WTC11 (cell line): ENCODE measurements at regions not wholly inside any gene's neighbourhood (a gene's known extent, or its start where the extent isn't known, plus 50 kb on each side); places are given as distances from the start of the nearest gene placed in this dataset.

Source experiments
- ATAC-seq: fragments of 200-7000 bp; cut with Tn5 transposase; 2 replicates; pipeline ENCODE4 v1.10.0; 2021; ENCODE audit warnings: mild to moderate bottlenecking, moderate library complexity
- CTCF ChIA-PET: fragments of 300-600 bp; sonication (Branson Sonifier 250); formaldehyde crosslinking; loops from one replicate; lab custom pipeline; 2021; ENCODE audit warnings: antibody characterized with exemption; lab: Charles Lee
- POLR2A ChIA-PET: fragments of 350-600 bp; sonication (Branson Sonifier 250); formaldehyde crosslinking; loops from one replicate; lab custom pipeline; 2021; ENCODE audit warnings: antibody characterized with exemption; lab: Charles Lee
- DNase-seq: peaks from one replicate; pipeline ENCODE4 v3.0.0; 2021; ENCODE audit warnings: low spot score
- H3K27ac Mint-ChIP-seq: 2 replicates; pipeline ENCODE4 v1.8.0; 2021; ENCODE audit warnings: mixed read lengths
- H3K27me3 Mint-ChIP-seq: 2 replicates; pipeline ENCODE4 v1.8.0; 2021; ENCODE audit warnings: low read depth, mild to moderate bottlenecking, moderate library complexity, mixed read lengths
- H3K36me3 Mint-ChIP-seq: 2 replicates; pipeline ENCODE4 v1.8.0; 2021; ENCODE audit warnings: mixed read lengths
- H3K4me1 Mint-ChIP-seq: 2 replicates; pipeline ENCODE4 v1.8.0; 2022; ENCODE audit warnings: mixed read lengths
- H3K4me3 Mint-ChIP-seq: 2 replicates; pipeline ENCODE4 v1.8.0; 2021; ENCODE audit warnings: mild to moderate bottlenecking, moderate library complexity, mixed read lengths
- H3K9me3 Mint-ChIP-seq: 2 replicates; pipeline ENCODE4 v1.8.0; 2021; ENCODE audit warnings: mixed read lengths
- CREM ChIP-seq: sonication (generic); formaldehyde crosslinking; IDR thresholded peaks from 2 replicates; pipeline ENCODE4 v1.8.1; 2022; ENCODE audit warnings: mild to moderate bottlenecking, missing genetic modification reagents, moderate library complexity
- FOXJ3 ChIP-seq: sonication (generic); formaldehyde crosslinking; IDR thresholded peaks from 2 replicates; pipeline ENCODE4 v1.9.0; 2021; ENCODE audit warnings: missing genetic modification reagents, mild to moderate bottlenecking, borderline replicate concordance
- GTF2I ChIP-seq: fragments of 250-450 bp; sonication (Bioruptor Pico); conservative IDR thresholded peaks from 2 replicates; pipeline ENCODE4 v1.4.0; 2021; ENCODE audit warnings: mild to moderate bottlenecking
- NFATC4 ChIP-seq: fragments of 250-450 bp; sonication (Bioruptor Pico); IDR thresholded peaks from 2 replicates; pipeline ENCODE4 v1.9.0; 2021; ENCODE audit warnings: mild to moderate bottlenecking
- NFE2L1 ChIP-seq: sonication (generic); formaldehyde crosslinking; IDR thresholded peaks from 2 replicates; pipeline ENCODE4 v1.8.1; 2023; ENCODE audit warnings: missing genetic modification reagents
- NR1H2 ChIP-seq: sonication (generic); formaldehyde crosslinking; IDR thresholded peaks from 2 replicates; pipeline ENCODE4 v1.9.0; 2021; ENCODE audit warnings: mild to moderate bottlenecking, moderate library complexity, missing genetic modification reagents
- SOX15 ChIP-seq: fragments of 250-450 bp; sonication (Bioruptor Pico); IDR thresholded peaks from 2 replicates; pipeline ENCODE4 v1.9.0; 2021; ENCODE audit warnings: mild to moderate bottlenecking
- TF ChIP-seq, protein P1 (sequence below): fragments of 250-450 bp; sonication (Bioruptor Pico); IDR thresholded peaks from 2 replicates; pipeline ENCODE4 v1.8.0; 2021; ENCODE audit warnings: mild to moderate bottlenecking
- TF ChIP-seq, protein P2 (sequence below): sonication (generic); formaldehyde crosslinking; IDR thresholded peaks from 2 replicates; pipeline ENCODE4 v1.8.0; 2022; ENCODE audit warnings: mild to moderate bottlenecking, missing genetic modification reagents
- TF ChIP-seq, protein P3 (sequence below): sonication (generic); formaldehyde crosslinking; IDR thresholded peaks from 2 replicates; pipeline ENCODE4 v1.8.0; 2022; ENCODE audit warnings: missing genetic modification reagents
- TF ChIP-seq, protein P4 (sequence below): sonication (generic); formaldehyde crosslinking; IDR thresholded peaks from 2 replicates; pipeline ENCODE4 v1.8.0; 2023; ENCODE audit warnings: mild to moderate bottlenecking, missing genetic modification reagents
- TF ChIP-seq, protein P5 (sequence below): fragments of 250-450 bp; sonication (Bioruptor Pico); IDR thresholded peaks from 2 replicates; pipeline ENCODE4 v2.1.2; 2022; ENCODE audit warnings: mild to moderate bottlenecking, moderate library complexity
- TF ChIP-seq, protein P6 (sequence below): sonication (generic); formaldehyde crosslinking; IDR thresholded peaks from 2 replicates; pipeline ENCODE4 v1.8.1; 2022; ENCODE audit warnings: mild to moderate bottlenecking, missing genetic modification reagents, moderate library complexity, borderline replicate concordance
- TF ChIP-seq, protein P7 (sequence below): fragments of 250-450 bp; sonication (Bioruptor Pico); IDR thresholded peaks from 2 replicates; pipeline ENCODE4 v1.9.0; 2021; ENCODE audit warnings: mild to moderate bottlenecking

DNA sequence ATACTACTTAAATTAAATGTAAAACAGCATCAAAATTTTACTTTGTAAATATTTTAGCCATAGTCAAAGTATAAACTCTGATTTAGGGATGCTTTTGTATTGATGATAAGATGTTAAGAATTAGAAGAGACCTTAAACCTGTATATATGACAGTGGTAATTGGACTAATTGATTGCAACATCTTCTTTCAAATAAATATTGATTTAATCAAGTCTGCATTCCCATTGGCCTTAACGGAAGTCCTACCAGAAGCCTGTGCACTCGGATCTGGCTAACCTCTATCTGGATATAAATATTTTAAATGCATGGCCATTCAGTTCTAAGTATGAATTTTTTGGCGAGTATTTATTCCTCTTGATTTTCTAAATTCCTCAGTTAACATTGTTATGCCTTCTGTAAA lies 856.1 kb downstream of the USP25 start (continued):
- TF ChIP-seq, protein P1, sequence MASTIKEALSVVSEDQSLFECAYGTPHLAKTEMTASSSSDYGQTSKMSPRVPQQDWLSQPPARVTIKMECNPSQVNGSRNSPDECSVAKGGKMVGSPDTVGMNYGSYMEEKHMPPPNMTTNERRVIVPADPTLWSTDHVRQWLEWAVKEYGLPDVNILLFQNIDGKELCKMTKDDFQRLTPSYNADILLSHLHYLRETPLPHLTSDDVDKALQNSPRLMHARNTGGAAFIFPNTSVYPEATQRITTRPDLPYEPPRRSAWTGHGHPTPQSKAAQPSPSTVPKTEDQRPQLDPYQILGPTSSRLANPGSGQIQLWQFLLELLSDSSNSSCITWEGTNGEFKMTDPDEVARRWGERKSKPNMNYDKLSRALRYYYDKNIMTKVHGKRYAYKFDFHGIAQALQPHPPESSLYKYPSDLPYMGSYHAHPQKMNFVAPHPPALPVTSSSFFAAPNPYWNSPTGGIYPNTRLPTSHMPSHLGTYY (CRISPR knock-in tag): no peak
- TF ChIP-seq, all 79 proteins: peak for 0

DNA sequence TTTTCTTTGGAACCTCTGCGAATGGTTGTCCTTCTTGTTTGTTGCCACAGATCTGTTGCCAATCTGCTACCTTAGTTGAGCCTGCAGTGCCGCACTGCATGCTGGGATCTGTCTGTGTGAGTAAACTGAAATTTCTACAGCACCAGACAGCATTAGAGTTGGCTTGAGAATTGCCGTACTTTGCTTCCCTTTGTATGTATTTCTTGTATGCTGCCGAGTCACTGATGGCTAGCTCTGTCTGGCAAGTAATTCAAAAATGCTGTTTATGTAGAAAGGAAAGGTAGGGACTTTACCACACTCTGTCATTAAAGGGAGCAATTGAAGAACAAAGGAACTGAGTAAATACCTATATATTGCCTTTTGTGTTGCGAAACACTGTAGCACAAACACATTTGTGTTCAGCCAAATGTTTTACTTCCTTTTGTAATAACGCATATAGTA lies 857.4 kb downstream of the USP25 start:
- CTCF ChIA-PET: no interaction called here
- Mint-ChIP-seq H3K9me3 (no peaks in the 10 kb centered on the region), H3K4me3 (no peak overlapping the region), H3K27me3 (no peaks in the 10 kb centered on the region), H3K4me1 (peaks cover 5% of the 10 kb centered on the region; the same call in 1 of the 2 replicates), H3K36me3 (no peaks in the 10 kb centered on the region), H3K27ac (no peak overlapping the region)
- DNase-seq (no peak), ATAC-seq (peak; percentile 38; the same call in 1 of the 2 replicates)
- TF ChIP-seq, protein P2, sequence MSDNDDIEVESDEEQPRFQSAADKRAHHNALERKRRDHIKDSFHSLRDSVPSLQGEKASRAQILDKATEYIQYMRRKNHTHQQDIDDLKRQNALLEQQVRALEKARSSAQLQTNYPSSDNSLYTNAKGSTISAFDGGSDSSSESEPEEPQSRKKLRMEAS (CRISPR knock-in tag): no peak
- TF ChIP-seq NR1H2 (CRISPR knock-in tag) (no peak), SOX15 (CRISPR knock-in tag) (no peak)
- TF ChIP-seq, protein P3, sequence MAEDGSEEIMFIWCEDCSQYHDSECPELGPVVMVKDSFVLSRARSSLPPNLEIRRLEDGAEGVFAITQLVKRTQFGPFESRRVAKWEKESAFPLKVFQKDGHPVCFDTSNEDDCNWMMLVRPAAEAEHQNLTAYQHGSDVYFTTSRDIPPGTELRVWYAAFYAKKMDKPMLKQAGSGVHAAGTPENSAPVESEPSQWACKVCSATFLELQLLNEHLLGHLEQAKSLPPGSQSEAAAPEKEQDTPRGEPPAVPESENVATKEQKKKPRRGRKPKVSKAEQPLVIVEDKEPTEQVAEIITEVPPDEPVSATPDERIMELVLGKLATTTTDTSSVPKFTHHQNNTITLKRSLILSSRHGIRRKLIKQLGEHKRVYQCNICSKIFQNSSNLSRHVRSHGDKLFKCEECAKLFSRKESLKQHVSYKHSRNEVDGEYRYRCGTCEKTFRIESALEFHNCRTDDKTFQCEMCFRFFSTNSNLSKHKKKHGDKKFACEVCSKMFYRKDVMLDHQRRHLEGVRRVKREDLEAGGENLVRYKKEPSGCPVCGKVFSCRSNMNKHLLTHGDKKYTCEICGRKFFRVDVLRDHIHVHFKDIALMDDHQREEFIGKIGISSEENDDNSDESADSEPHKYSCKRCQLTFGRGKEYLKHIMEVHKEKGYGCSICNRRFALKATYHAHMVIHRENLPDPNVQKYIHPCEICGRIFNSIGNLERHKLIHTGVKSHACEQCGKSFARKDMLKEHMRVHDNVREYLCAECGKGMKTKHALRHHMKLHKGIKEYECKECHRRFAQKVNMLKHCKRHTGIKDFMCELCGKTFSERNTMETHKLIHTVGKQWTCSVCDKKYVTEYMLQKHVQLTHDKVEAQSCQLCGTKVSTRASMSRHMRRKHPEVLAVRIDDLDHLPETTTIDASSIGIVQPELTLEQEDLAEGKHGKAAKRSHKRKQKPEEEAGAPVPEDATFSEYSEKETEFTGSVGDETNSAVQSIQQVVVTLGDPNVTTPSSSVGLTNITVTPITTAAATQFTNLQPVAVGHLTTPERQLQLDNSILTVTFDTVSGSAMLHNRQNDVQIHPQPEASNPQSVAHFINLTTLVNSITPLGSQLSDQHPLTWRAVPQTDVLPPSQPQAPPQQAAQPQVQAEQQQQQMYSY (CRISPR knock-in tag): no peak
- TF ChIP-seq, protein P4, sequence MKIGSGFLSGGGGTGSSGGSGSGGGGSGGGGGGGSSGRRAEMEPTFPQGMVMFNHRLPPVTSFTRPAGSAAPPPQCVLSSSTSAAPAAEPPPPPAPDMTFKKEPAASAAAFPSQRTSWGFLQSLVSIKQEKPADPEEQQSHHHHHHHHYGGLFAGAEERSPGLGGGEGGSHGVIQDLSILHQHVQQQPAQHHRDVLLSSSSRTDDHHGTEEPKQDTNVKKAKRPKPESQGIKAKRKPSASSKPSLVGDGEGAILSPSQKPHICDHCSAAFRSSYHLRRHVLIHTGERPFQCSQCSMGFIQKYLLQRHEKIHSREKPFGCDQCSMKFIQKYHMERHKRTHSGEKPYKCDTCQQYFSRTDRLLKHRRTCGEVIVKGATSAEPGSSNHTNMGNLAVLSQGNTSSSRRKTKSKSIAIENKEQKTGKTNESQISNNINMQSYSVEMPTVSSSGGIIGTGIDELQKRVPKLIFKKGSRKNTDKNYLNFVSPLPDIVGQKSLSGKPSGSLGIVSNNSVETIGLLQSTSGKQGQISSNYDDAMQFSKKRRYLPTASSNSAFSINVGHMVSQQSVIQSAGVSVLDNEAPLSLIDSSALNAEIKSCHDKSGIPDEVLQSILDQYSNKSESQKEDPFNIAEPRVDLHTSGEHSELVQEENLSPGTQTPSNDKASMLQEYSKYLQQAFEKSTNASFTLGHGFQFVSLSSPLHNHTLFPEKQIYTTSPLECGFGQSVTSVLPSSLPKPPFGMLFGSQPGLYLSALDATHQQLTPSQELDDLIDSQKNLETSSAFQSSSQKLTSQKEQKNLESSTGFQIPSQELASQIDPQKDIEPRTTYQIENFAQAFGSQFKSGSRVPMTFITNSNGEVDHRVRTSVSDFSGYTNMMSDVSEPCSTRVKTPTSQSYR (CRISPR knock-in tag): no peak
- TF ChIP-seq, protein P5, sequence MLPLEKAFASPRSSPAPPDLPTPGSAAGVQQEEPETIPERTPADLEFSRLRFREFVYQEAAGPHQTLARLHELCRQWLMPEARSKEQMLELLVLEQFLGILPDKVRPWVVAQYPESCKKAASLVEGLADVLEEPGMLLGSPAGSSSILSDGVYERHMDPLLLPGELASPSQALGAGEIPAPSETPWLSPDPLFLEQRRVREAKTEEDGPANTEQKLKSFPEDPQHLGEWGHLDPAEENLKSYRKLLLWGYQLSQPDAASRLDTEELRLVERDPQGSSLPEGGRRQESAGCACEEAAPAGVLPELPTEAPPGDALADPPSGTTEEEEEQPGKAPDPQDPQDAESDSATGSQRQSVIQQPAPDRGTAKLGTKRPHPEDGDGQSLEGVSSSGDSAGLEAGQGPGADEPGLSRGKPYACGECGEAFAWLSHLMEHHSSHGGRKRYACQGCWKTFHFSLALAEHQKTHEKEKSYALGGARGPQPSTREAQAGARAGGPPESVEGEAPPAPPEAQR (CRISPR knock-in tag): no peak
- POLR2A ChIA-PET: interaction anchor here (0.5 to 0.6 kb wide), 2 partner anchors 15 to 25 kb away, joined by 3 to 8 read pairs; no protein-coding TSS in a partner anchor

DNA sequence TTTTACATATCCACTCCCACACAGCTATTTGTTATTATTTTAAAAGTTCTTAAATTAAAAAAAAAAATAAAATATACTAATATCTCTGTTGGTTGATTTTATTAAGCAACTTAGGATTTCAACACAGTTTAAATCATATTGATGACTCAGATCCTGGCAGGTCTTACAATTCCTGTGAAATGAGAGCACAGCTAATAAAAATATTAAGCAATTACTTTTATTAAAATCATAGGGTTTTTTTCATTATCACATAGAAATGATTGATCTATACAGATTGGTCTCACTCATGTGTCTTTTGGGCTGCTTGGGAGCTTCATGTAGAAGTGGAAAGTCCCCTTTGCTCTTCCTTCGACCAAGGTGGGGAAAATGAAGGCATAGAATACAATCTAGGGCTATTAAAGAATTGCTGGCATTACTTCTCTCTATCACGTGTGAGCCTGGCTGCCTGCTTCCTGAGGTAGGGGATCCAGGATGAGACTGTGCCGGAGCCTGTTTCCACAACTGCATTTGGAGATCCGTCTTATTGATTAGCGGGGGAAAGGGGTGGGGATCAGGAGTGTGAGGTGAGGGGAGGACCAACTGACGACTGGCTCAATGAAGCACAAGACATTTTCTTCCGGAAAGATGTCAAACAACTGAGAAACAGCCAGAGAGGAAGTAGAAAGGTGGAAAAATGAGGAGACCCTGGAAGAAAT lies 858.0 kb downstream of the USP25 start:
- DNase-seq: no peak
- H3K9me3 Mint-ChIP-seq: no peaks in the 10 kb centered on the region
- CTCF ChIA-PET: no interaction called here
- H3K27ac Mint-ChIP-seq: no peak overlapping the region
- no peak overlapping the region for H3K4me3 Mint-ChIP-seq
- peaks cover 11% of the 10 kb centered on the region for H3K4me1 Mint-ChIP-seq
- peak; percentile 51 for ATAC-seq
- H3K27me3 Mint-ChIP-seq: no peaks in the 10 kb centered on the region
- TF ChIP-seq NFATC4 (CRISPR knock-in tag): no peak
- POLR2A ChIA-PET: interaction anchor here (0.5 to 0.6 kb wide), 2 partner anchors 16 to 26 kb away, joined by 3 to 8 read pairs; no protein-coding TSS in a partner anchor
- no peaks in the 10 kb centered on the region for H3K36me3 Mint-ChIP-seq

DNA sequence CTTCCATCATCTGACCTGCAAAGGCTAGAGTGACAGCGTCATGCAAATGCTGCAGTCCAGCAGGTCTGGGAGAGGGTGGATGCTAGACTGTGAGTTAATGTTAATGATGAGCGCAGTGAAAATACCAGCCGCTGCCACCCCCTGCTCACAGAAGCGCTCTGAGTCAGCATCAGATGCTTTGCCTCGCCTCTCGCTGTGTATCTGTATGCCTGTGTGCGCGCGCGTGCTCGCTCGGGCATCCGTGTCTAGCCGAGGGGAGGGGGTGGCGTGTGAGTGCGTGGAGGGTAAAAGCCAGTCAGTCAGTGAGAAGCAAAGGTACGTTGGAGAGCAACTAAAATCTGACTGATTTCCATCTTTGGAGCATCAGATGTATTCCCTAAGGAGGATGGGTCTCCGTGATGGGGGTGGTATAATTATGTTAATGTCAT lies 858.7 kb downstream of the USP25 start:
- no peak overlapping the region for H3K4me3 Mint-ChIP-seq
- H3K9me3 Mint-ChIP-seq: no peaks in the 10 kb centered on the region
- peak; percentile 90 for ATAC-seq
- ChIA-PET CTCF (no interaction called here), POLR2A (no interaction called here)
- TF ChIP-seq CREM (no peak), NFE2L1 (CRISPR knock-in tag) (0 out of 2 replicates have a peak, but pooled peaks have one; percentile 28), GTF2I (CRISPR knock-in tag) (no peak), FOXJ3 (no peak)
- TF ChIP-seq, protein P6, sequence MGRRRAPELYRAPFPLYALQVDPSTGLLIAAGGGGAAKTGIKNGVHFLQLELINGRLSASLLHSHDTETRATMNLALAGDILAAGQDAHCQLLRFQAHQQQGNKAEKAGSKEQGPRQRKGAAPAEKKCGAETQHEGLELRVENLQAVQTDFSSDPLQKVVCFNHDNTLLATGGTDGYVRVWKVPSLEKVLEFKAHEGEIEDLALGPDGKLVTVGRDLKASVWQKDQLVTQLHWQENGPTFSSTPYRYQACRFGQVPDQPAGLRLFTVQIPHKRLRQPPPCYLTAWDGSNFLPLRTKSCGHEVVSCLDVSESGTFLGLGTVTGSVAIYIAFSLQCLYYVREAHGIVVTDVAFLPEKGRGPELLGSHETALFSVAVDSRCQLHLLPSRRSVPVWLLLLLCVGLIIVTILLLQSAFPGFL: no peak
- TF ChIP-seq, protein P7, sequence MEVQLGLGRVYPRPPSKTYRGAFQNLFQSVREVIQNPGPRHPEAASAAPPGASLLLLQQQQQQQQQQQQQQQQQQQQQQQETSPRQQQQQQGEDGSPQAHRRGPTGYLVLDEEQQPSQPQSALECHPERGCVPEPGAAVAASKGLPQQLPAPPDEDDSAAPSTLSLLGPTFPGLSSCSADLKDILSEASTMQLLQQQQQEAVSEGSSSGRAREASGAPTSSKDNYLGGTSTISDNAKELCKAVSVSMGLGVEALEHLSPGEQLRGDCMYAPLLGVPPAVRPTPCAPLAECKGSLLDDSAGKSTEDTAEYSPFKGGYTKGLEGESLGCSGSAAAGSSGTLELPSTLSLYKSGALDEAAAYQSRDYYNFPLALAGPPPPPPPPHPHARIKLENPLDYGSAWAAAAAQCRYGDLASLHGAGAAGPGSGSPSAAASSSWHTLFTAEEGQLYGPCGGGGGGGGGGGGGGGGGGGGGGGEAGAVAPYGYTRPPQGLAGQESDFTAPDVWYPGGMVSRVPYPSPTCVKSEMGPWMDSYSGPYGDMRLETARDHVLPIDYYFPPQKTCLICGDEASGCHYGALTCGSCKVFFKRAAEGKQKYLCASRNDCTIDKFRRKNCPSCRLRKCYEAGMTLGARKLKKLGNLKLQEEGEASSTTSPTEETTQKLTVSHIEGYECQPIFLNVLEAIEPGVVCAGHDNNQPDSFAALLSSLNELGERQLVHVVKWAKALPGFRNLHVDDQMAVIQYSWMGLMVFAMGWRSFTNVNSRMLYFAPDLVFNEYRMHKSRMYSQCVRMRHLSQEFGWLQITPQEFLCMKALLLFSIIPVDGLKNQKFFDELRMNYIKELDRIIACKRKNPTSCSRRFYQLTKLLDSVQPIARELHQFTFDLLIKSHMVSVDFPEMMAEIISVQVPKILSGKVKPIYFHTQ (CRISPR knock-in tag): no peak
- no peaks in the 10 kb centered on the region for H3K36me3 Mint-ChIP-seq
- no peak overlapping the region for H3K27ac Mint-ChIP-seq
- DNase-seq: peak; percentile 45
- no peaks in the 10 kb centered on the region for H3K27me3 Mint-ChIP-seq
- peaks cover 12% of the 10 kb centered on the region for H3K4me1 Mint-ChIP-seq
